Small intestine (tissue), 7 donors: ENCODE measurements at regions not wholly inside any gene's neighbourhood (a gene's known extent, or its start where the extent isn't known, plus 50 kb on each side); places are given as distances from the start of the nearest gene placed in this dataset.
A peak's percentile ranks its signal among the peaks of the same experiment; 100 is the strongest.

Experiments used
- DNase-seq, 2 donors: peaks; one replicate each; pipeline versions ENCODE4 v3.0.0 to v3.0.0-alpha.2; 2013
- FAIRE-seq: peaks from 2 replicates; lab custom pipeline; 2012; peaks lifted over from hg19 to GRCh38; lab: Jason Lieb, UNC
- H3K27ac ChIP-seq, 3 donors: one replicate each; pipeline ENCODE4 v1.5.1; 2013; ENCODE audit warnings: low read length in 2 of 3, mild to moderate bottlenecking in 2 of 3, control low read depth in 1 of 3, inconsistent platforms in 1 of 3, low read depth in 1 of 3, moderate library complexity in 1 of 3
- H3K27me3 ChIP-seq, 3 donors: one replicate each; pipeline ENCODE4 v1.6.1; 2013; ENCODE audit warnings: low read length in 3 of 3, inconsistent platforms in 1 of 3; ENCODE audit not compliant: control insufficient read depth in 3 of 3, insufficient read depth in 3 of 3
- H3K36me3 ChIP-seq, 3 donors: one replicate each; pipeline ENCODE4 v1.6.1; 2013; ENCODE audit warnings: low read length in 3 of 3, inconsistent platforms in 1 of 3, low read depth in 1 of 3, mild to moderate bottlenecking in 1 of 3, moderate library complexity in 1 of 3; ENCODE audit not compliant: control insufficient read depth in 3 of 3, insufficient read depth in 2 of 3
- H3K4me1 ChIP-seq, 3 donors: one replicate each; pipeline ENCODE4 v1.6.1; 2013; ENCODE audit warnings: low read length in 2 of 3, inconsistent platforms in 1 of 3, low read depth in 1 of 3, mild to moderate bottlenecking in 1 of 3, moderate library complexity in 1 of 3; ENCODE audit not compliant: control insufficient read depth in 3 of 3, insufficient read depth in 2 of 3
- H3K4me3 ChIP-seq, 3 donors: one replicate each; pipeline ENCODE4 v1.5.1; 2013; ENCODE audit warnings: low read length in 3 of 3, control low read depth in 1 of 3, inconsistent platforms in 1 of 3, low read depth in 1 of 3, mild to moderate bottlenecking in 1 of 3, moderate library complexity in 1 of 3
- H3K9me3 ChIP-seq, 2 donors: one replicate each; pipeline ENCODE4 v1.6.1; 2013; ENCODE audit warnings: low read depth in 1 of 2, low read length in 1 of 2; ENCODE audit not compliant: control insufficient read depth in 2 of 2, insufficient read depth in 1 of 2
- WGBS, 3 donors: extraction: QIAGEN DNeasy Blood & Tissue Kit; methylation state at CpG; one replicate each; pipeline ENCODE4 v1.1.7; 2013; 5-methylcytosine and 5-hydroxymethylcytosine counted together
- donor health status: healthy with polysubstance abuse.
- donor health status: control.
- donor health status: control.
- donor health status: Bipolar disorder and iron deficiency.
- donor health status: healthy.

DNA sequence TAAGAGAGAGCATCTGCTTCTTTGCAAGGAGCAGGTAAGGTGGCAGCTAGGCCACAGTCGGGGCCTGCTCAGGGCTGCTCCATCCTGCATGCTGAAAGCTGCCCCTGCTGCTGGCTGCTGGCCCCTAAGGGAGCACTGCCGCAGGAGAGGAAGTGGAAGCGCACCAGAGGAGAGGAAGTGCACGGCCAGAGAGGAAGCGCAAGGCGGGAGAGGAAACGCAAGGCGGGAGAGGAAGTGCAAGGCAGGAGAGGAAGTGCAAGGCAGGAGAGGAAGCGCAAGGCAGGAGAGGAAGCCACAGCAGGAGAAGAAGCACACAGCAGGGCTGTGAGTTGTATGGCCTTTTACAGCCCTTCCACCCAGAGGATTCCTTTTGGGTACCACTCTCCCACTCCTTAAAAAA, 539.0 kb upstream of the TNP1 start:
- H3K27ac ChIP-seq = no peak overlapping the region
- peaks cover 0 to 2% (median 0%) of the 10 kb centered on the region in 3 donors for H3K4me1 ChIP-seq
- FAIRE-seq (no peak), DNase-seq (no peak)
- H3K36me3 ChIP-seq = no peaks in the 10 kb centered on the region
- WGBS, 3 donors = 66 to 77% (median 73%) methylated on average over 9 of the region's 9 CpGs
- no peaks in the 10 kb centered on the region for H3K9me3 ChIP-seq
- no peak overlapping the region for H3K4me3 ChIP-seq
- no peaks in the 10 kb centered on the region for H3K27me3 ChIP-seq

GRCh38 chr2:217398101-217398500, 538.2 kb upstream of the TNP1 start:
- 80 to 85% (median 82%) methylated on average over 7 of the region's 7 CpGs for WGBS, 3 donors
- Histone ChIP-seq H3K27ac (no peak overlapping the region), H3K9me3 (no peaks in the 10 kb centered on the region), H3K4me1 (peaks cover 0 to 2% (median 0%) of the 10 kb centered on the region in 3 donors), H3K4me3 (no peak overlapping the region), H3K36me3 (no peaks in the 10 kb centered on the region), H3K27me3 (peaks cover 0 to 2% (median 0%) of the 10 kb centered on the region in 3 donors)
- FAIRE-seq = no peak
- DNase-seq = no peak

- H3K27ac ChIP-seq = peak overlapping the region in 1 of 3 donors; percentile 37
These were observed 536.7 kb upstream of the TNP1 start for GRCh38 chr2:217396586-217396985.

DNA sequence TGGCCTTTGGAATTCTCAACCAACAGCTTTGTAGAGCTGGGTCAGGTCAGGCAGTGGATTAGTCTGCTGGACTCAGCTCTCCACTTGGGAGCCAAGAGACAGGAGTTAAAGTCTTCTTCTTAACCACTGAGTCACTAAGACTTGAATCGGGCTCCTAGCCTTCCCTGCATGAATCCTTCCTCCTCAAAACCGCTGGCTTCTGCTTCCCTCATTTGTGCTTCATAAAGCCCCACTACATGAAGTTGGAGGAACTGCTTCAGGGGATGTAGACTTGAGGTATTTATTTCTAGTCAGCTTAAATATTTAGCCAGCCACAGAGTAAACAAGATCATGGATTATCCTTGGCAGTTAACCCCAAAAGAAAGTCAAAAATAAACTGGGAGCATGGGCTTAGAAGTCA, 536.3 kb upstream of the TNP1 start:
- H3K27me3 ChIP-seq = peaks cover 0 to 2% (median 0%) of the 10 kb centered on the region in 3 donors
- H3K4me1 ChIP-seq = peaks cover 0 to 2% (median 0%) of the 10 kb centered on the region in 3 donors
- H3K4me3 ChIP-seq = no peak overlapping the region
- H3K36me3 ChIP-seq = no peaks in the 10 kb centered on the region
- peaks cover 0 to 5% of the 10 kb centered on the region in 2 donors for H3K9me3 ChIP-seq
- peak overlapping the region in 1 of 3 donors; percentile 48 for H3K27ac ChIP-seq
- DNase-seq (no peak), FAIRE-seq (no peak)
- 62 to 71% (median 67%) methylated on average over 2 of the region's 2 CpGs for WGBS, 3 donors

More at GRCh38 chr2:217396586-217396985, 536.7 kb upstream of the TNP1 start:
- no peak for DNase-seq
- H3K4me1 ChIP-seq = peaks cover 0 to 2% (median 0%) of the 10 kb centered on the region in 3 donors
- H3K36me3 ChIP-seq = no peaks in the 10 kb centered on the region
- no peak overlapping the region for H3K4me3 ChIP-seq
- peaks cover 0 to 2% (median 0%) of the 10 kb centered on the region in 3 donors for H3K27me3 ChIP-seq
- H3K9me3 ChIP-seq = peaks cover 0 to 3% of the 10 kb centered on the region in 2 donors
- no peak for FAIRE-seq
- 47 to 52% (median 50%) methylated on average over 2 of the region's 2 CpGs for WGBS, 3 donors

DNA sequence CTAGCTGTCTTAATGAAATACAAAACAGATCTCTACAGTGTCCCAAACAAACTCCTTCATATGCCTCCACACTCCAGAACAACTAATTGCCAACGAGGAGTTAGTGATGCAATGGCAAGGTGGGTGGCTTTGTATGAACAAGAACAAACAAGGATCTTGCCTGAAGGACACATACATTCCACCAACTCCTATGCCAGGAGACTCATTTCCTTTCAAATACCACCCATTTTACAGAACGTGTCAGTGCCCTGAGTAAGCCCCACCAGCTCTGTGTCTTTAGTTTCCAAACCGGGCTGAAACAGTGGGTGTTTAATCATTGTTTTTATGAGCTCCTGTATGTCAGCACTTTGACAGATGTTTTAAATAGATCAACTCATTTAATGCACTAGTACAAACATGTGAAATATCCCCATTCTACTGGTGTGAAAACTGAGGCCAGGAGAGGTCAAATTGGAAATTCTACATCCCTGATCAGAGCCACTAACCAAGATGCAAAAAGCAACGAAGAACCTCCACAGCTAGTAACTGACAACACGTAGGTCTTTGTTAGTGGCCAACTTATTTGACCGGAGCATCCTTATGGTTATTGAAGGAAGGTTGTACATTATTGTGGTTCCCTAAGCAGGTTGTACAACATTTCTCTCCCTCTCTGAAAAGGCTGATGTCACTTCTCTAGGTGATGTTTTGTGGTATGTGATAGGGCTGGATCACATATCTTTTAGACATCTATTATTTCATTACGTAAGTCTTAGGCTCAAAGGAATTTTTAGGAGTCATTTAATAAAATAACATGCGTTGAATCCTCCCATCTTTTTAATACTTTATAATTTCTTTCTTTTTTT, 534.9 kb upstream of the TNP1 start:
- WGBS, 3 donors = 77 to 82% (median 78%) methylated on average over 8 of the region's 8 CpGs

DNA sequence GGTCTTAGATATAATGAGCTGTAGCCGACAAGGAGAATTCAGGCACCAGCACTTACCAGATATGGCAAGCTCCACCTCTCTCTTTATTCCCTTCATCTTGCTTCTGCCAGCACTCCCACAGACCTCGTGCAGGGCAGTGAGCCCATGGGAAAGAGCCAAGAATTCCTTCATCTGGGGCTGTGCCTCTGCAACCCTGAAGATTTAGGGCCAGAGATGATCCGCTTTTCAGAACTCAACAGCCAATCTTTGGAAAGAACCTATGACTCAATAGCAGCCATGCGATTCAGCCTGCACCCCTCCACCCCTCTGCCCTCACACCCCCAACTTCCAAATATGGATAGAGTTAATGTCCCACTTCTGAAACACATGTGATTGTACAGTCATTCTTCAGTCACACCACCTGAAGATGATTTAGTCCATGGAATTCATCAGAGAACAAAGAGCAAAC, 533.7 kb upstream of the TNP1 start:
- FAIRE-seq (no peak), DNase-seq (peak in 1 of 2 donors; percentile 8)
- Histone ChIP-seq H3K4me1 (peaks cover 0 to 2% (median 0%) of the 10 kb centered on the region in 3 donors), H3K4me3 (no peak overlapping the region), H3K36me3 (no peaks in the 10 kb centered on the region), H3K27me3 (peaks cover 0 to 2% (median 0%) of the 10 kb centered on the region in 3 donors), H3K27ac (no peak overlapping the region), H3K9me3 (peaks cover 0 to 15% of the 10 kb centered on the region in 2 donors)
- 57 to 69% (median 67%) methylated on average over 4 of the region's 4 CpGs for WGBS, 3 donors

More for the DNA sequence above, 534.9 kb upstream of the TNP1 start:
- Histone ChIP-seq H3K36me3 (no peaks in the 10 kb centered on the region), H3K4me1 (peaks cover 0 to 2% (median 0%) of the 10 kb centered on the region in 3 donors), H3K27me3 (peaks cover 0 to 2% (median 0%) of the 10 kb centered on the region in 3 donors), H3K4me3 (no peak overlapping the region), H3K9me3 (peaks cover 0 to 15% of the 10 kb centered on the region in 2 donors), H3K27ac (peak overlapping the region in 1 of 3 donors; percentile 24)
- DNase-seq (no peak), FAIRE-seq (no peak)

DNA sequence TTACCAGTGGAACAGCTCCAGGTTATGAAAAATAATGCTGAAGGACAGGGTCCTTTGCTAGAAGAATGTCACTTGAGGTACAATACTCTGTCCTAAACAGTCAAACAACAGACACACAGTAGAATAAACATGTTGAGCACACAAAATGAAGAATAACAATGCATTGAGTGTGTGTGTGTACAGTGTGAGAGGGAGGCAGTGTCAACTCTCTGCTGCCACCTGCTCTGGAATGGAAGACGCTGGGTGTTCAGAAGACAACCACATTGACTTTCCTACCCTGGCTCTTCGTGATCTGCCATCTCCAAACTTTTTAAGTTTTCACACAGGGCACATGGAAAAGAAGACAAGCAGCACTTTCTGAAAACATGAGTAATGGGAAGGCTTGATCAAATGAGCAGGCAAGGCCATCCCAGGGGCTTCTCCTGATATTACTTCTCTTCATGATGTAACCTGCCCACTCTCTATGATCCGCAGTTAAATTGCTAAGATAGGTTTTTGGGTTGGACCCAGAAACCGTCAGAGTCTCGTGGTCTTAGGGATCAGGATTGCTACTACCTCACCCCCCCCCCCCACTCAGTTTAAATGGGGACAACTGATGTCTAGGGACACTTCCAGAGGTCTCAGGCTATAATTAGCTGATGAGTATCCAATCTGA, 533.2 kb upstream of the TNP1 start:
- DNase-seq = no peak
- FAIRE-seq = no peak
- Histone ChIP-seq H3K36me3 (no peaks in the 10 kb centered on the region), H3K4me3 (no peak overlapping the region), H3K9me3 (peaks cover 0 to 15% of the 10 kb centered on the region in 2 donors), H3K4me1 (peaks cover 0 to 2% (median 0%) of the 10 kb centered on the region in 3 donors), H3K27ac (peak overlapping the region in 1 of 3 donors; percentile 50), H3K27me3 (peaks cover 0 to 2% (median 0%) of the 10 kb centered on the region in 3 donors)
- 79 to 89% (median 82%) methylated on average over 5 of the region's 5 CpGs for WGBS, 3 donors

GRCh38 chr2:217387776-217388387, 528.0 kb upstream of the TNP1 start:
- Histone ChIP-seq H3K27me3 (no peaks in the 10 kb centered on the region), H3K9me3 (peaks cover 0 to 15% of the 10 kb centered on the region in 2 donors), H3K4me3 (no peak overlapping the region), H3K36me3 (no peaks in the 10 kb centered on the region), H3K27ac (no peak overlapping the region), H3K4me1 (no peaks in the 10 kb centered on the region)
- DNase-seq (no peak), FAIRE-seq (no peak)
- 43 to 70% (median 61%) methylated on average over 4 of the region's 4 CpGs for WGBS, 3 donors
